NCI-H1105 (cell line): ENCODE measurements at regions not wholly inside any gene's neighbourhood (a gene's known extent, or its start where the extent isn't known, plus 50 kb on each side); places are given as distances from the start of the nearest gene placed in this dataset.
"Not testable (repeated sequence)": the region's sequence is repeated elsewhere in the genome, so short reads cannot be mapped to it uniquely, and the experiment has no call there.

Source experiments
- DNase-seq: peaks from one replicate; lab custom pipeline; 2025; lab: John Stamatoyannopoulos, UW

- no peak for DNase-seq
Observed at GRCh38 chr5:174916227-174916626, 191.8 kb downstream of the MSX2 start.

DNA sequence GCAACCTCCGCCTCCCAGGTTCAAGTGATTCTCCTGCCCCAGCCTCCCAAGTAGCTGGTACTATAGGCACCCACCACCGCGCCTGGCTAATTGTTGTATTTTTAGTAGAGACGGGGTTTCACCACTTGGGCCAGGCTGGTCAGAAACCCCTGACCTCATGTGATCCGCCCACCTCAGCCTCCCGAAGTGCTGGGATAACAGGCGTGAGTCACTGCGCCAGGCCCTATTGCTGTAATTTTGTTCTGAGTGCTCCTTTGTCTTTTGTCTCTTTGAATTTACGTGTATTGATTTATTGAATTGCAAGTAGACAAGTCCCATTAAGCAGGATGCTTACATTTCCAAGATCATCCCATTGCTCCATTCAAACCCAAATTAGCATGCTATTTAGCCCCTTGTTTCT lies 186.7 kb downstream of the MSX2 start:
- DNase-seq = no peak

GRCh38 chr5:174910245-174910737 lies 185.9 kb downstream of the MSX2 start:
- DNase-seq = peak; percentile 8

- DNase-seq = no peak
Observed at GRCh38 chr5:174903172-174903732, 178.9 kb downstream of the MSX2 start.

DNA sequence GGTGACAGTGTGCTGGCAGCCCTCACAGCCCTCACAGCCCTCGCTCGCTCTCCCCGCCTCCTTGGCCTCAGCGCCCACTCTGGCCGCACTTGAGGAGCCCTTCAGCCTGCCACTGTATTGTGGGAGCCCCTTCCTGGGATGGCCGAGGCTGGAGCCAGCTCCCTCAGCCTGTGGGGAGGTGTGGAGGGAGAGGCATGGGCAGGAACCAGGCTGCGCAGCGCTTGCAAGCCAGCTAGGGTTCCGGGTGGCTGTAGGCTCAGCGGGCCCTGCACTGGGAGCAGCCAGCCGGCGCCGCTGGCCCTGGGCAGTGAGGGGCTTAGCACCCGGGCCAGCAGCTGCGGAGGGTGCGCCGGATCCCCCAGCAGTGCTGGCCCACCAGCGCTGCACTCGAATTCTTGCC lies 177.0 kb downstream of the MSX2 start:
- no peak for DNase-seq

GRCh38 chr5:174900240-174900865 lies 176.0 kb downstream of the MSX2 start:
- no peak for DNase-seq

- DNase-seq = no peak
Observed at GRCh38 chr5:174897281-174897950, 173.0 kb downstream of the MSX2 start.

GRCh38 chr5:174895360-174895759 lies 171.0 kb downstream of the MSX2 start:
- DNase-seq = no peak

- no peak for DNase-seq
Observed at GRCh38 chr5:174892742-174893141, 168.4 kb downstream of the MSX2 start.

DNA sequence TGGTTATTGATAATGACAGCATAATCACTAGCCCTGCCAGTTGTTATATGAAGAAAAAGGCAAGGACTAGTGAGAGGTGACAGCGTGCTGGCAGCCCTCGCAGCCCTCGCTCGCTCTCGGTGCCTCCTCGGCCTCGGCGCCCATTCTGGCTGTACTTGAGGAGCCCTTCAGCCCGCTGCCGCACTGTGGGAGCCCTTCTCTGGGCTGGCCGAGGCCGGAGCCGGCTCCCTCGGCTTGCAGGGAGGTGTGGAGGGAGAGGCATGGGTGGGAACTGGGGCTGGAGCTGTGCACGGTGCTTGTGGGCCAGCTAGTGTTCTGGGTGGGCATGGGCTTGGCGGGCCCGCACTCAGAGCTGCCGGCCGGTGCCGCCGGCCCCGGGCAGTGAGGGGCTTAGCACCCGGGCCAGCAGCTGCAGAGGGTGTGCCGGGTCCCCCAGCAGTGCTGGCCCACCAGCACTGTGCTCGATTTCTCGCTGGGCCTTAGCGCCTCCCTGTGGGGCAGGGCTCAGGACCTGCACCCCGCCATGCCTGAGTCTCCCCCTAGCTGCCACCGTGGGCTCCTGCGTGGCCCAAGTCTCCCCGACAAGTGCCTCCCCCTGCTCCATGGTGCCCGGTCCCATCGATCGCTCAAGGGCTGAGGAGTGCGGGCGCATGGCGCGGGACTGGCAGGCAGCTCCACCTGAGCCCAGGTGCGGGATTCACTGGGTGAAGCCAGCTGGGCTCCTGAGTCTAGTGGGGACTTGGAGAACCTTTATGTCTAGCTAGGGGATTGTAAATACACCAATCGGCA lies 156.2 kb downstream of the MSX2 start:
- not testable (repeated sequence) for DNase-seq

DNA sequence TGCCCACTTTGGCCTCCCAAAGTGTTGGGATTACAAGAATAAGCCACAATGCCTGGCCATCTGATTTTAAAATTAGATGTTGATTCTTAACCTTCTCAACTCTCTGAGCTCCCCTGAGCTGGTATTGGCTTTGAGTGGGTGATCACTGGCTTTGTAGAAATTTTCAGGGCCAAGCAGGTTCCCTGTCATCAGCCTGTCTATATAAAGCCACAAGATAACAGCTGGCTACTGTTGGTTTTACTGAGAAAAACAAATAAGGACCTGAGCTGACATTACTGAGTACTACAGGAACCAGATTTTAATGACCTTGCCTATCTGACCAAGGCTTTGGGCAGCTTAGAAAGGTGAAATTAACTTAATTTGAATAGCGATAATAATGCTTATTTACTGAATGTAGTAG lies 153.6 kb downstream of the MSX2 start:
- DNase-seq = no peak

GRCh38 chr5:174872271-174872670 lies 147.9 kb downstream of the MSX2 start:
- no peak for DNase-seq

DNA sequence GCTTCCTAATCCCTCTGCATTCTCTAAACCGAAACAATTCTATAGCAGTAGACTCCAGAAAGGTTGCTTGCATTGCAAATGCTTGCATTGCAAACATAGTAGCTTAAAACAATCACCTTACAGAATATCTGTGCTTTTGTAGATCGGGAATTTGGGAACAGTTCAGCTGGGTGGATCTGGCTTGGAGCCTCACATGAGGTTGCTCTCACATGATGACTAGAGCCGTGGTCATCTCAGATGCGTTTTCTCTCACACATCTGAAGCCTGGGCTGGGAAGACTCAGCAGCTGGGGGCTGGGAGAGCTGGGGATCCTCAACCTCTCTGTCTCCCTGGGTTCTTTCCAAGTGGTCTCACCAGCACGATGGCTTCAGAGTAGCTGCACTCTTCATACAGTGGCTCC lies 127.8 kb downstream of the MSX2 start:
- DNase-seq = no peak

DNA sequence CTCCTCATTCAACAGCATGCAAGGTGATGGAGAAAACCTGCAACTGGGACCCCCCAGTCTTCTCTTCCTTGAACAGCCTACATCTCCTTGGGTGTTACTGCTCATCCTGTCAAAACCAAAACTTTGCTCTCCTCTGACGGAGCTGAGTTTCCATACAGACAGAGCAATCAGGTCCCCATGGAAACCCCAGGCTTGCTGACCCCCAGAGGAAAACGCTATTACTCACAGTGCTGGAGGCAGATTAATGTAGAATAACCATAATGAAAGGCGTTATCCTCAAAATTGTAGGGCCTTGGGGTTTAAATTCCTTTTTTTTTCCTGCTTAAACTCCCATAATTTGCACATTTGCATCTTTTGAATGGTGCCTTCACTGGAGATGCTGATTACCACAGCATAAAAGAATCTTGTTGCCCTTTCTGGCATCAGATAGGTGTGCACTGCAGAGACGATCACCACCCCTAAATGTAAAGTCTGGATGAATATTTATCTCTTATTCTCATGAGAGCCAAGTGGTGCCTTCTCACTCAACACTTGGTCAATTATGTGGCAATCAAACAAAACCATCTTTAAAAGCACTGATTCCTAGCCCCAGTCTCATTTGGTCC lies 126.3 kb downstream of the MSX2 start:
- DNase-seq = no peak

GRCh38 chr5:174849426-174849825 lies 125.0 kb downstream of the MSX2 start:
- no peak for DNase-seq

DNA sequence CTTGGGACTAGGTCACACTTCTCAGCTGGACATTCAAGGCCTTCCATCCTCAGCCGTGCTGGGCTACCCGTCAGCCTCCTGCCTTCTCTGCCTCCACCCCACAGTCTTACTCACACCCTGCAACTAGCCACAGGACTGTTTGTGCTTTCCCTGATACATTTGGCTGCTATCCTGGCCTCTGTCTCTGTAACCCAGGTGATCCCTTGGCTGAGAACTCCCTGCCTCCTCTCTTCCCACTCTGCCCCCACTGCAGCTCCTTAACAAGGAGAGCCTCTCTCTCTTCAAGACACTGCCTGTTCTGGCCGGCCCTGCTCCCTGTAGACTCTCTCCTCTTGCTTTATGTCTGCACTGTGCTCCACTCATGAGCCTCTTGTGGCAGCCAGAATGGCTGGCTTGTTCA lies 120.6 kb downstream of the MSX2 start:
- DNase-seq = no peak

DNA sequence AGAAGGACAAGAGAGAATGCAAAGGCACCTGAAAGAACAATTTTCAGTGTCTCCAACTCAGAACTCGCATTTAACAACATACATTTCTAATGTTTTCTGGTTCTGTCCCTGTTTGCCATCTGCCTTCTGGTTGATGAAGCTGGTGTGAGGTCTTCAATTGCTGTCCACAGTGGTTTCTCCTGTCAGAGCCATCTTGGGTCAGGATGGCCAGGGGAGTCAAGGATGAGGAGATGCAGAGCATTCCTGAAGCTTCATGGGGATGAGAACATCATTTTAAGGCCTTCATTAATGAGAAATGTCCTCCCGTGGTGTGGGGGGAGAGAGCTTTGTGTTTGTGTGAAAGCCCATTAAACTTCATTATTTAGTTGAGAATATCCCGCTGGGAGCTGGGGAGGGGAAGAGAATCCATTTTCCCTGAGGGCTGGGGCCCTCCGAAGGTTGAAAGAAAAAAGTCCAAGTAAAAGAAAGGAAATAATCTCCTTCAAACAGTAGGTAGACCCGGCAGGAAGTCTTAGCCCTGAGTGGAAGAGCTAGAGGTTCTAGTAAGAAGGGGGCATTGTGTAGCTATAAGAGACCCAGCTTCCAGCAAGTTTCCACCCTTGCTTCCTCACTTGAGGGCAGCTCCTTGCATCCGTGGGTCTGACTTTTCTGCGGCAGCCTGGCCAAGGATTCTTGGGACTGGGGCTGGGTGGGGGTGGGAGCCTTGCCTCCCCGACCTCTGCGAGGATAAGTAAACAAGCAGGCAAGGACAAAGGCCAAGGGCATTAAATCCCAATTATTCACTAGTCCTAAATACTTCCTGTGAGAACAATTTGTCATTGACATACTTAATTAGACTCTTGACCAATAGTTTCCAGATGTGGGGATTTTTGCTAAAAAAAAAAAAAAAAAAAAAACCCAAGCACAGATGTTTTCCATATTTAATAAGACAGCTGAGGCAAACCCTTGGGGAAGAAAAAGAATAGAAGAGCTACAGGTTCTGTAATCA lies 119.2 kb downstream of the MSX2 start:
- no peak for DNase-seq

- DNase-seq = no peak
Observed at GRCh38 chr5:174840435-174840834, 116.1 kb downstream of the MSX2 start.

DNA sequence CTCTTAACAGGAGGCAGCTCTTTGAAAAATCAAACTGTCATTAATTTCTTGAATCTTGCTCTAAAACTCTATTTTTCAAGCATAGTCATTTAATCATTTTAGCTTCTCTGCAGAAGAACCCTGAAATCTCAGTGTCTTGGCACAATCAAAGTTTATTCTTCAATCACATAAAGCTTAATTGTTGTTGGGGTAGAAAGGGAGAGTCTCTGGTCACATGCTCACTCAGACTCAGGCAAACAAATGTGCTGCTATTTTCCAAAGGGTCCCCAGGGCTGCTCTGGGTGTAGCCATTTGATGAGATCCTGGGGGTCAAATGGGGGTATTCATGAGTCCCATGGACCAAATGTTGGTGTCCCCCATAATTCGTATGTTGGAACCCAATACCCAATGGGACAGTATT lies 114.8 kb downstream of the MSX2 start:
- DNase-seq = no peak

- no peak for DNase-seq
Observed at GRCh38 chr5:174837919-174838902, 113.8 kb downstream of the MSX2 start.
